Endothelial cell (in vitro differentiated cells): ENCODE measurements at regions not wholly inside any gene's neighbourhood (a gene's known extent, or its start where the extent isn't known, plus 50 kb on each side); places are given as distances from the start of the nearest gene placed in this dataset.

Experiments
- DNase-seq: peaks from one replicate; pipeline ENCODE4 v3.0.0; 2021; ENCODE audit warnings: low spot score
- H3K27ac Mint-ChIP-seq: one replicate; pipeline ENCODE4 v1.8.0; 2021; ENCODE audit warnings: mixed read lengths, inconsistent platforms; ENCODE audit not compliant: unreplicated experiment
- H3K27me3 Mint-ChIP-seq: one replicate; pipeline ENCODE4 v1.8.0; 2021; ENCODE audit warnings: mild to moderate bottlenecking, moderate library complexity, mixed read lengths, inconsistent platforms; ENCODE audit not compliant: unreplicated experiment
- H3K36me3 Mint-ChIP-seq: one replicate; pipeline ENCODE4 v1.8.0; 2021; ENCODE audit warnings: mild to moderate bottlenecking, low read depth, mixed read lengths, inconsistent platforms; ENCODE audit not compliant: unreplicated experiment
- H3K4me1 Mint-ChIP-seq: one replicate; pipeline ENCODE4 v1.8.0; 2021; ENCODE audit warnings: mild to moderate bottlenecking, mixed read lengths, inconsistent platforms; ENCODE audit not compliant: unreplicated experiment
- H3K4me3 Mint-ChIP-seq: one replicate; pipeline ENCODE4 v1.8.0; 2021; ENCODE audit warnings: mild to moderate bottlenecking, mixed read lengths, inconsistent platforms; ENCODE audit not compliant: unreplicated experiment
- H3K9me3 Mint-ChIP-seq: one replicate; pipeline ENCODE4 v1.8.0; 2021; ENCODE audit warnings: mixed read lengths, inconsistent platforms; ENCODE audit not compliant: unreplicated experiment
- CTCF ChIP-seq: fragments of 200-600 bp; sonication (generic); IDR thresholded peaks from one replicate; pipeline ENCODE4 v1.5.0; 2021; ENCODE audit warnings: antibody characterized with exemption; ENCODE audit not compliant: unreplicated experiment

GRCh38 chr10:130495116-130495862 lies 359.1 kb downstream of the GLRX3 start:
- Mint-ChIP-seq H3K4me1 (no peaks in the 10 kb centered on the region), H3K27me3 (peaks cover 26% of the 10 kb centered on the region), H3K9me3 (peaks cover 61% of the 10 kb centered on the region), H3K4me3 (no peak overlapping the region), H3K27ac (no peak overlapping the region), H3K36me3 (peaks cover 26% of the 10 kb centered on the region)
- TF ChIP-seq CTCF = no peak
- DNase-seq = no peak

GRCh38 chr10:130495891-130496636 lies 359.9 kb downstream of the GLRX3 start:
- DNase-seq = no peak
- peaks cover 29% of the 10 kb centered on the region for H3K36me3 Mint-ChIP-seq
- H3K27ac Mint-ChIP-seq = no peak overlapping the region
- TF ChIP-seq CTCF = no peak
- peaks cover 59% of the 10 kb centered on the region for H3K9me3 Mint-ChIP-seq
- H3K27me3 Mint-ChIP-seq = peaks cover 28% of the 10 kb centered on the region
- H3K4me1 Mint-ChIP-seq = no peaks in the 10 kb centered on the region
- H3K4me3 Mint-ChIP-seq = no peak overlapping the region

GRCh38 chr10:130497056-130498010 lies 361.1 kb downstream of the GLRX3 start:
- Mint-ChIP-seq H3K27me3 (peaks cover 27% of the 10 kb centered on the region), H3K36me3 (peaks cover 27% of the 10 kb centered on the region), H3K9me3 (peaks cover 67% of the 10 kb centered on the region), H3K4me3 (no peak overlapping the region), H3K27ac (no peak overlapping the region), H3K4me1 (no peaks in the 10 kb centered on the region)
- no peak for DNase-seq
- no peak for TF ChIP-seq CTCF

GRCh38 chr10:130498042-130498441 lies 361.9 kb downstream of the GLRX3 start:
- Mint-ChIP-seq H3K27ac (no peak overlapping the region), H3K4me3 (no peak overlapping the region), H3K4me1 (no peaks in the 10 kb centered on the region), H3K36me3 (peaks cover 27% of the 10 kb centered on the region), H3K9me3 (peaks cover 65% of the 10 kb centered on the region), H3K27me3 (peaks cover 27% of the 10 kb centered on the region)
- TF ChIP-seq CTCF = no peak
- no peak for DNase-seq
